GM12878 (cell line): ENCODE measurements at regions not wholly inside any gene's neighbourhood (a gene's known extent, or its start where the extent isn't known, plus 50 kb on each side); places are given as distances from the start of the nearest gene placed in this dataset.

Source experiments
- CHD2 ChIP-seq: IDR thresholded peaks from 2 replicates; pipeline ENCODE4 v1.6.1; 2011; ENCODE audit warnings: low read depth, low read length, improper control_type of control experiment, borderline replicate concordance
- CTCF ChIP-seq, 3 experiments: IDR thresholded peaks in 2 of 3; conservative IDR thresholded peaks in 1 of 3; 2 replicates each; pipeline ENCODE4 v1.5.1; 2011; ENCODE audit warnings: low read depth in 3 of 3, low read length in 3 of 3, mild to moderate bottlenecking in 3 of 3, control low read depth in 2 of 3, moderate library complexity in 2 of 3, inconsistent platforms in 1 of 3, mixed read lengths in 1 of 3; ENCODE audit not compliant: control insufficient read depth in 2 of 3, insufficient read depth in 1 of 3; ENCODE audit errors: extremely low read depth in 1 of 3
- EZH2 ChIP-seq: IDR thresholded peaks from 2 replicates; pipeline ENCODE4 v1.6.1; 2012; ENCODE audit warnings: low read depth, mild to moderate bottlenecking, control low read depth, inconsistent platforms, low read length, borderline replicate concordance; ENCODE audit not compliant: control insufficient read depth
- MXI1 ChIP-seq: fragments of 150-350 bp; IDR thresholded peaks from 2 replicates; pipeline ENCODE4 v1.6.1; 2011; ENCODE audit warnings: low read depth, mild to moderate bottlenecking, inconsistent platforms, low read length, improper control_type of control experiment
- POU2F2 ChIP-seq: IDR thresholded peaks from 3 replicates; pipeline ENCODE4 v1.6.1; 2011; ENCODE audit warnings: low read depth, mild to moderate bottlenecking, low read length, borderline replicate concordance
- RELB ChIP-seq: fragments of 450-650 bp; IDR thresholded peaks from 2 replicates; pipeline ENCODE4 v1.6.1; 2017; ENCODE audit warnings: low read depth, mild to moderate bottlenecking, moderate library complexity
- TAF1 ChIP-seq: IDR thresholded peaks from 2 replicates; pipeline ENCODE4 v1.6.1; 2011; ENCODE audit warnings: mild to moderate bottlenecking, low read depth, low read length, borderline replicate concordance

- no peak for TF ChIP-seq CTCF (IDR thresholded peaks at IDR 0.05 in 2 of 3, conservative IDR thresholded peaks at IDR 0.05 in 1 of 3; ENCODE audit: control insufficient read depth in 2 of 3, extremely low read depth in 1 of 3, insufficient read depth in 1 of 3, low read depth in 3 of 3, low read length in 3 of 3)
- TF ChIP-seq TAF1, result no peak
- TF ChIP-seq CHD2, result no peak
- no peak for TF ChIP-seq EZH2
- no peak for TF ChIP-seq RELB
- TF ChIP-seq MXI1, result no peak
- TF ChIP-seq POU2F2, result no peak
Measured at GRCh38 chr9:1473956-1474634, 423.9 kb downstream of the DMRT2 start.
